Neural progenitor cell (in vitro differentiated cells): ENCODE measurements at regions not wholly inside any gene's neighbourhood (a gene's known extent, or its start where the extent isn't known, plus 50 kb on each side); places are given as distances from the start of the nearest gene placed in this dataset.
A peak's percentile ranks its signal among the peaks of the same experiment; 100 is the strongest.

ENCODE experiments used
- DNase-seq: peaks from one replicate; pipeline ENCODE4 v3.0.0-alpha.2; 2016; ENCODE audit warnings: low spot score
- H2AFZ ChIP-seq: fragments of 200-600 bp; sonication (generic); replicated peaks from 2 replicates; pipeline ENCODE4 v1.6.1; 2016; ENCODE audit warnings: antibody characterized with exemption
- H3F3A ChIP-seq: fragments of 200-600 bp; sonication (generic); 2 replicates; pipeline ENCODE4 v1.6.1; 2016; ENCODE audit warnings: antibody characterized with exemption, low read depth
- H3K27ac ChIP-seq: fragments of 200-600 bp; sonication (generic); 2 replicates; pipeline ENCODE4 v1.5.1; 2016; ENCODE audit warnings: mild to moderate bottlenecking
- H3K27me3 ChIP-seq: fragments of 200-600 bp; sonication (generic); 2 replicates; pipeline ENCODE4 v1.6.1; 2016; ENCODE audit warnings: mild to moderate bottlenecking, moderate library complexity
- H3K36me3 ChIP-seq: fragments of 200-600 bp; sonication (generic); 2 replicates; pipeline ENCODE4 v1.5.1; 2016
- H3K4me1 ChIP-seq: fragments of 200-600 bp; sonication (generic); 2 replicates; pipeline ENCODE4 v1.6.1; 2016; ENCODE audit warnings: mixed run types
- H3K4me2 ChIP-seq: fragments of 200-600 bp; sonication (generic); 2 replicates; pipeline ENCODE4 v1.6.1; 2016
- H3K4me3 ChIP-seq: fragments of 200-600 bp; sonication (generic); 2 replicates; pipeline ENCODE4 v1.5.1; 2016
- H3K79me2 ChIP-seq: fragments of 200-600 bp; sonication (generic); 2 replicates; pipeline ENCODE4 v1.6.1; 2016; ENCODE audit warnings: low read depth
- H3K9ac ChIP-seq: fragments of 200-600 bp; sonication (generic); 2 replicates; pipeline ENCODE4 v1.6.1; 2016
- H3K9me3 ChIP-seq: fragments of 200-600 bp; sonication (generic); 2 replicates; pipeline ENCODE4 v1.5.1; 2016; ENCODE audit warnings: low read depth
- H4K20me1 ChIP-seq: fragments of 200-600 bp; sonication (generic); 2 replicates; pipeline ENCODE4 v1.6.1; 2016; ENCODE audit warnings: low read depth
- H3K27ac Mint-ChIP-seq: 3 replicates; pipeline ENCODE4 v1.8.0; 2021; ENCODE audit warnings: mixed read lengths
- H3K27me3 Mint-ChIP-seq: 2 replicates; pipeline ENCODE4 v1.8.0; 2022; ENCODE audit warnings: low read depth, mild to moderate bottlenecking, inconsistent platforms, moderate library complexity, mixed read lengths; ENCODE audit not compliant: insufficient read depth
- H3K36me3 Mint-ChIP-seq: 3 replicates; pipeline ENCODE4 v1.8.0; 2021; ENCODE audit warnings: mixed read lengths
- H3K4me1 Mint-ChIP-seq: 3 replicates; pipeline ENCODE4 v1.8.0; 2021; ENCODE audit warnings: mixed read lengths
- H3K4me3 Mint-ChIP-seq: 3 replicates; pipeline ENCODE4 v1.8.0; 2021; ENCODE audit warnings: mild to moderate bottlenecking, moderate library complexity, mixed read lengths
- H3K9me3 Mint-ChIP-seq: 3 replicates; pipeline ENCODE4 v1.8.0; 2020; ENCODE audit warnings: mixed read lengths
- EZH2 ChIP-seq: fragments of 200-600 bp; sonication (generic); IDR thresholded peaks from 2 replicates; pipeline ENCODE4 v1.6.1; 2017; ENCODE audit warnings: antibody characterized with exemption, mild to moderate bottlenecking, moderate library complexity
- EZH2phosphoT487 ChIP-seq: fragments of 200-600 bp; sonication (generic); IDR thresholded peaks from 2 replicates; pipeline ENCODE4 v1.6.1; 2017; ENCODE audit warnings: antibody characterized with exemption
- TF ChIP-seq, protein P1 (sequence below): fragments of 200-600 bp; sonication (generic); IDR thresholded peaks from 2 replicates; pipeline ENCODE4 v1.5.1; 2017; ENCODE audit warnings: antibody characterized with exemption, mild to moderate bottlenecking

- peaks cover 15% of the 10 kb centered on the region for H3K4me1 ChIP-seq
These were observed 367.0 kb upstream of the ATP2B1 start for GRCh38 chr12:90075685-90076084.

GRCh38 chr12:90074086-90074485 lies 365.4 kb upstream of the ATP2B1 start:
- TF ChIP-seq, protein P1, sequence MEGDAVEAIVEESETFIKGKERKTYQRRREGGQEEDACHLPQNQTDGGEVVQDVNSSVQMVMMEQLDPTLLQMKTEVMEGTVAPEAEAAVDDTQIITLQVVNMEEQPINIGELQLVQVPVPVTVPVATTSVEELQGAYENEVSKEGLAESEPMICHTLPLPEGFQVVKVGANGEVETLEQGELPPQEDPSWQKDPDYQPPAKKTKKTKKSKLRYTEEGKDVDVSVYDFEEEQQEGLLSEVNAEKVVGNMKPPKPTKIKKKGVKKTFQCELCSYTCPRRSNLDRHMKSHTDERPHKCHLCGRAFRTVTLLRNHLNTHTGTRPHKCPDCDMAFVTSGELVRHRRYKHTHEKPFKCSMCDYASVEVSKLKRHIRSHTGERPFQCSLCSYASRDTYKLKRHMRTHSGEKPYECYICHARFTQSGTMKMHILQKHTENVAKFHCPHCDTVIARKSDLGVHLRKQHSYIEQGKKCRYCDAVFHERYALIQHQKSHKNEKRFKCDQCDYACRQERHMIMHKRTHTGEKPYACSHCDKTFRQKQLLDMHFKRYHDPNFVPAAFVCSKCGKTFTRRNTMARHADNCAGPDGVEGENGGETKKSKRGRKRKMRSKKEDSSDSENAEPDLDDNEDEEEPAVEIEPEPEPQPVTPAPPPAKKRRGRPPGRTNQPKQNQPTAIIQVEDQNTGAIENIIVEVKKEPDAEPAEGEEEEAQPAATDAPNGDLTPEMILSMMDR, result no peak
- TF ChIP-seq EZH2phosphoT487, result no peak
- TF ChIP-seq EZH2, result no peak
- Mint-ChIP-seq H3K27me3 (peaks cover 2% of the 10 kb centered on the region), H3K4me1 (peaks cover 12% of the 10 kb centered on the region), H3K36me3 (peaks cover 7% of the 10 kb centered on the region), H3K9me3 (peaks cover 18% of the 10 kb centered on the region), H3K27ac (no peak overlapping the region), H3K4me3 (no peak overlapping the region)
- no peaks in the 10 kb centered on the region for H3K36me3 ChIP-seq
- no peak overlapping the region for H3K27ac ChIP-seq
- peaks cover 1% of the 10 kb centered on the region for H3K4me1 ChIP-seq
- no peaks in the 10 kb centered on the region for H3K9me3 ChIP-seq
- H3K9ac ChIP-seq, result no peak overlapping the region
- H3K4me3 ChIP-seq, result no peak overlapping the region
- no peak for DNase-seq
- H2AFZ ChIP-seq, result no peak overlapping the region
- H3K27me3 ChIP-seq, result no peaks in the 10 kb centered on the region
- no peaks in the 10 kb centered on the region for H3F3A ChIP-seq
- no peak overlapping the region for H3K4me2 ChIP-seq
- no peaks in the 10 kb centered on the region for H3K79me2 ChIP-seq
- no peaks in the 10 kb centered on the region for H4K20me1 ChIP-seq

More at GRCh38 chr12:90075685-90076084, 367.0 kb upstream of the ATP2B1 start:
- no peak overlapping the region for H3K4me3 Mint-ChIP-seq
- Histone ChIP-seq H3F3A (no peaks in the 10 kb centered on the region), H3K27me3 (no peaks in the 10 kb centered on the region), H3K36me3 (no peaks in the 10 kb centered on the region), H3K79me2 (no peaks in the 10 kb centered on the region), H3K4me2 (no peak overlapping the region), H3K9me3 (no peaks in the 10 kb centered on the region), H4K20me1 (no peaks in the 10 kb centered on the region), H3K27ac (no peak overlapping the region), H3K9ac (no peak overlapping the region), H2AFZ (no peak overlapping the region), H3K4me3 (no peak overlapping the region)
- H3K36me3 Mint-ChIP-seq, result peaks cover 4% of the 10 kb centered on the region
- peaks cover 2% of the 10 kb centered on the region for H3K27me3 Mint-ChIP-seq
- H3K9me3 Mint-ChIP-seq, result peaks cover 7% of the 10 kb centered on the region
- DNase-seq, result no peak
- H3K4me1 Mint-ChIP-seq, result peaks cover 18% of the 10 kb centered on the region
- TF ChIP-seq EZH2, result no peak
- no peak for TF ChIP-seq EZH2phosphoT487
- TF ChIP-seq, protein P1, result no peak
- no peak overlapping the region for H3K27ac Mint-ChIP-seq

DNA sequence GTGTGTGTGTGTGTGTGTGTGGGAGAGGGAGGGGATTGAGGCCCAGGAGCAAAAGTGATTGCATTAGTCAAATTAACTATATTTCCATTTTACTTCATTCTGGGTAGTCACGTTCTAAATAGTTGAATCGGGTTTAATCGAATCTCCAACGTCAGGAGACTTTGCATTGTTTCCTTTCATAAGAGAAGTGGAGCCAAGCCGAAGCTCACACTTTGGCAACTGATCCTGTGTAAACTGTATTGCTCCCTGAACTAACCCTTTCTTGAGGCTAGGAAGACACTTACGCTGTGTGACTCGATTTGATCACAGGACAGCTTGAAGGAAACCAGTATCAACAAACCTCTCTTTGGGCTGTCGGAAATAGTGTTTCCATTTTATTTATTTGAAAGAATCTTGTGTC lies 363.4 kb upstream of the ATP2B1 start:
- H3K9me3 ChIP-seq, result no peaks in the 10 kb centered on the region
- no peaks in the 10 kb centered on the region for H3K27me3 ChIP-seq
- Mint-ChIP-seq H3K9me3 (peaks cover 20% of the 10 kb centered on the region), H3K27me3 (peaks cover 2% of the 10 kb centered on the region), H3K36me3 (peaks cover 7% of the 10 kb centered on the region), H3K4me3 (no peak overlapping the region), H3K27ac (no peak overlapping the region), H3K4me1 (peaks cover 6% of the 10 kb centered on the region)
- H3K4me3 ChIP-seq, result no peak overlapping the region
- H2AFZ ChIP-seq, result peak overlapping the region; percentile 64
- H3K4me2 ChIP-seq, result no peak overlapping the region
- H3K9ac ChIP-seq, result no peak overlapping the region
- H3F3A ChIP-seq, result no peaks in the 10 kb centered on the region
- H3K79me2 ChIP-seq, result no peaks in the 10 kb centered on the region
- H4K20me1 ChIP-seq, result no peaks in the 10 kb centered on the region
- H3K36me3 ChIP-seq, result no peaks in the 10 kb centered on the region
- H3K27ac ChIP-seq, result no peak overlapping the region
- H3K4me1 ChIP-seq, result no peaks in the 10 kb centered on the region
- no peak for DNase-seq
- TF ChIP-seq EZH2phosphoT487 (no peak), EZH2 (no peak)
- TF ChIP-seq, protein P1, result no peak
